ENCODE measurements at regions not wholly inside any gene's neighbourhood (a gene's known extent, or its start where the extent isn't known, plus 50 kb on each side); places are given as distances from the start of the nearest gene placed in this dataset.
A peak's percentile ranks its signal among the peaks of the same experiment; 100 is the strongest.
"Not testable (repeated sequence)": the region's sequence is repeated elsewhere in the genome, so short reads cannot be mapped to it uniquely, and the experiment has no call there.

DNA sequence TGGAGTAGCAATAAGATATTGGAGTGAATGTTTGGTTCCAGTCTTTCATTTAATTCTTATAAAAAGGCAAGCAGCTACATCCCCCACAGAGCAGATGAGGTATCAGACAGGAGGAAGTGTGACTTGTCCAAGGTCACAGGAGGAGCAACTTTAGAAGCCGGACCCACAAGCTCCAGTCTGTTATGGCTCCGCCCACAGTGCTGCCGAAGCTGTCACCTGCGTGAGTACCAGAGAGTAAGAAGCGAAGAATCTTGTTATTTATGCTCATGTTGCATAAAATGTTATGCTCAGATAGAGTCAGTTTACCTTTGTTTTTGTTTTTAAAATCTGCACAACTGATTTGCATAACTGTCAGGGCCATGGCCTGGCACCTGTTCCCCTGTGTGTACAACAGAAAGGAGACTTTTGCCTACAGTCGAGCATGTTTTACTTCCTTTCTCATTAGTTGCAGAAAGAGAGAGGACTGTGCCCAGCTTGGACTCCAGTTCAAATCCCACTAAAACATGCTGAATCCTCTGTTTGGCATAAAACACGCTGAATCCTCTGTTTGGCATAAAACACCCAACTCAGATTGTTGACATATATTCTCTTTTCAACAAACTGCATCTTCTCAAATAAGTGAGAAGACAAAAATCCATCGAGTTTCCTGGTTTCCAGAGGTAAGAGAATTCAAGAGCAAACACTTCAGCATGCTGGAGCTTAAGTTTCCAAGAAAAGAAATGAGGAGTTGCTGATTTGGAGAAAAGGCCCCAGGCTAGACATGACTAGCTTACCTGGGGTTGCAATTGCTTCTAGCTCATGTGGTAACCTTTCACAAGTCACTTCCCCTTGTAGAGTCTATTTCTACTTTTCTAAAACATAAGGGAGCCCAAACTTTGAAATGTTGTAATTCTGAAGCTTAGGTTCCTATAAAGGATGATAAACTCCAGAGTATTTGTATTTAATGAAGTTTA, 409.8 kb upstream of the ZMIZ1 start:
- no peak for DNase-seq

DNA sequence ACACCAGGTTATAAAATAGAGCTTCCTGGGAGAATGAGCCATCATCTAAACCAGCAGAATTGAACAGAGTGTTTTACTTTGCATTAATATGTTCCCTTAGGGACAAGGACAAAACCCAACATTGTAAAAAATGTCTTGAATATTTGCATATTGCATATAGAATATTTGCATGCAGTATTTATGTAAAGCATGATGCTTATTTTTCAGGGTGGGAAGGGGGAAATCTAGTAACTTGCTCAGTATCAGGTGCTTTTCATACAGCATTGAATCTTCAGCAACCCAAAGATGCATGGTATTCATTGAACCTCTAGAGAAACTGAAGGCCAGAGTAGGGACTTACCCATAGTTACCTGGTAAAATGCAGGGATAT, 409.2 kb upstream of the ZMIZ1 start:
- no peak for DNase-seq

DNA sequence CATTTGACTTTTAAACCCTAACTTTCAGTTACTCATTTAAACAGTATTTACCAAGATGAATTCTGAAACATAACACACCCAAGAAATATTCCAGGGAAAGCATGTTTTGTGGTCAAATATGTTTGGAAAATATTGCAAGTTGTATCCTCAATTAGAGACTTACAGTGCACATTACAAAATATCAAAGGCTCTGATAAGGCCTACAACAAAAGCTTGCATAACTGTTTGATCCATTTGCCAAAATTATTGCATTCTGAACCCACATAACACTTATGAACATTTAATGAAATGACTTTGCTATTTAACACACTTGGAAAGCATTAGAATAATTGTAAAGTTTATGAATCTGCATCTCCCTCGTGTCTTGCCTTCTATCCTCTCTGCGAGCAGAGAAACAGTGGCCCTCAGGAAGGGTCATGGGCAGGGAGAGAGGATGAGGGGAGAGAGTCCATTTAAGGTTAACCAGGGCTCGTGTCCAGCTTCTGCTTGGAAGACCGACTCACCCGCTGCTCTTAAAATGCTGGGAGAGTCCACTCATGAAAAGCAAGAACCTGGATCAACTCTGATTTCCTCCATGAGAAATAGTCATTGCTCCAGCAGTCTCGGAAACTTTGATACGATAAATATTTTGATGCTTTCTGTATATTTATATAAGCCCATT, 408.2 kb upstream of the ZMIZ1 start:
- no peak for DNase-seq

DNA sequence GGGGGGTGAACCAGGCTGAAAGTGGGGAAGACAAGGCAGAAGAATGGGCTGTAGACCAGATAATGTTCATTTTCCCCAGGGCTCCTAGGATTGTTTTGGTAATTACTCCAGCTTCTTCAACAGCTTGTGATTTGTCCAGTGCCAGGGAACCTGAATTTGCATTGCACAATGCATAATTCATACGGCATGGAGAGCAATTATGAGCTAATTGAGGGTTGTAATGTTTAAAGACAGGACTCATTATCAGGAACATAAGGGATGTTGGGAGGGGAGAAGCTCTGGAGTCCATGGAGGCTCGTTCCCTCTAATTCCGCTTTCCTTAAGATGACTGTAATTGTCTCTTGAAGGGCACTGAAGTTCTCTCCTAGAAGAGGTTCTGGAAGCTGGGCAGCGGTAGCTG, 405.0 kb upstream of the ZMIZ1 start:
- DNase-seq, result no peak

DNA sequence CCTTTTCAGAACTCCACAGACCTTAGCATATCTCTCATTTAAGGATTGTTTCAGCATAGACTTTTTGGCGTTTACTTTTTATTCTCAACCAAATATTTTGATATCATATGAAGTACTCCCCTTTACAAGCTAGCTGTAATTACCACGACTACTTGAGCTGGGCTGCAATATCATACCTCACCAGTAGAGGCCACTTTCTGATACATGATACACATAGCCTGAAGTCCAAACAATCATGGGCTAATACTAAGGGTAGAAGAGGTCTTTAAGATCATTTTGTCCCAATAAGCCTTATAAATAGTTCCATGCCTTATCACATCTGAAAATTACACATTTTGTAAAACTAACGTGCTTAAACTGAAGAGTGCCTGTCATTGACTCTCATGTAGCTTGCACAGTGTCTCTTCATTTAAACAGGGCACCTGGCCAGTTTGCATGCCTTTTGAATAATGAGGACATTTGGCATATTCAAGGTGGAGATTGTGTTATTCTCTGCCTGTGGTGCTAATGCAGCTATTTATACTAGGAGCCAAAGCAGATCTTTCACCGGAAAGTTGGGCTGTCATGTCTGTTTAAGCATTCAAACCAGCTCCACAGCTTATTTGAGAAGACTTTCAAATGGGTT, 403.7 kb upstream of the ZMIZ1 start:
- DNase-seq, result no peak

DNA sequence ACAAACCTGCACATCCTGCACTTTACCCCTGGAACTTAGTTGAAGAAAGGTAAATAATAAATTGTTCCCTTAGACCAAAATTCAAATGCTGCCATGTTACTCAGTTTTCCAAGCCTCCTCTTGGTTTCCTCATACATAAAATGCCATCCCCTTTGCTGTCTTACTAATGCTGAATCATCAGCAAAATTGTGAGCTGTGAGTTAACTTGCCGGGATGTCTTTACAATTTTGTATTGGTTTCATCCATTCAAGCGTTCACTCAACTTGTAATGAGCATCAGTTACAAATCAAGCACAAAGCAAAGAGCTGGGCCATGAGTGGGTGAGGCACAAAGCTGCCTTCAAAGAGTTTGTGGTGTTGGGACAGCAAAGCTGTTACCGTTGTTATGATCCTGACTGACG, 395.8 kb upstream of the ZMIZ1 start:
- no peak for DNase-seq

DNA sequence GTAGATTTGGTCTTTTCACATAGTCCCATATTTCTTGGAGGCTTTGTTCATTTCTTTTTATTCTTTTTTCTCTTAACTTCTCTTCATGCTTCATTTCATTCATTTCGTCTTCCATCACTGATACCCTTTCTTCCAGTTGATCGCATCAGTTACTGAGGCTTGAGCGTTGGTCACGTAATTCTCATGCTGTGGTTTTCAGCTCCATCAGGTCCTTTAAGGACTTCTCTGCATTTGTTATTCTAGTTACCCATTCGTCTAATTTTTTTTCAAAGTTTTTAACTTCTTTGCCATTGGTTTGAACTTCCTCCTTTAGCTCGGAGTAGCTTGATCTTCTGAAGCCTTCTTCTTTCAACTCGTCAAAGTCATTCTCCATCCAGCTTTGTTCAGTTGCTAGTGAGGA, 387.6 kb upstream of the ZMIZ1 start:
- DNase-seq, result not testable (repeated sequence)

DNA sequence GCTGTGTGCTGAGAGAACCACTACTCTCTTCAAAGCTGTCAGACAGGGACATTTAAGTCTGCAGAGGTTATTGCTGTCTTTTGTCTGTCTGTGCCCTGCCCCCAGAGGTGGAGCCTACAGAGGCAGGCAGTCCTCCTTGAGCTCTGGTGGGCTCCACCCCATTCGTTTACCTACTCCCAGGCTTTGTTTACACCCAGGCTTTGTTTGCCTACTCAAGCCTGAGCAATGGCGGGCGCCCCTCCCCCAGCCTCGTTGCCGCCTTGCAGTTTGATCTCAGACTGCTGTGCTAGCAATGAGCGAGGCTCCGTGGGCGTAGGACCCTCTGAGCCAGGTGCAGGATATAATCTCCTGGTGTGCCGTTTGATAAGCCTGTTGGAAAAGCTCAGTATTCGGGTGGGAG, 386.8 kb upstream of the ZMIZ1 start:
- DNase-seq, result not testable (repeated sequence)

DNA sequence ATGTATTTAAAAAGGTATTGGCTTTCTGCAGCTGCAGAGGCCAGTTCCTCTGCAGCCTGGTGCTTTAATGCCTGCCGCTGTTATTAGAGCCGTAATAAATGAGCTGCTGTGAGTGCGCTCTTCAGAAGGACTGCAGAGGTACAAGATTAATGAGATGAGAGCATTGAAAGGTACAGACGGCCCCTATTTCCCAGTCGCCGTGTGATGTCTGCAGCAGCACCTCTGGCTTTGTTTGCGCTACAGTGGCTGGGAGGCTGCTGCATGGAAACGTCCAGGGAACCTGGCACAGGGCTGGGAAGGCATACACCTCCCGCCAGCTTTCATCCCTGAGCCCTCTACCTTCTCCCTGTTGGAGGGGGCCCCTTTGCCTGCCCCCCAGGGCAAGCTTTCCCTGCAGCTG, 383.8 kb upstream of the ZMIZ1 start:
- DNase-seq, result no peak

DNA sequence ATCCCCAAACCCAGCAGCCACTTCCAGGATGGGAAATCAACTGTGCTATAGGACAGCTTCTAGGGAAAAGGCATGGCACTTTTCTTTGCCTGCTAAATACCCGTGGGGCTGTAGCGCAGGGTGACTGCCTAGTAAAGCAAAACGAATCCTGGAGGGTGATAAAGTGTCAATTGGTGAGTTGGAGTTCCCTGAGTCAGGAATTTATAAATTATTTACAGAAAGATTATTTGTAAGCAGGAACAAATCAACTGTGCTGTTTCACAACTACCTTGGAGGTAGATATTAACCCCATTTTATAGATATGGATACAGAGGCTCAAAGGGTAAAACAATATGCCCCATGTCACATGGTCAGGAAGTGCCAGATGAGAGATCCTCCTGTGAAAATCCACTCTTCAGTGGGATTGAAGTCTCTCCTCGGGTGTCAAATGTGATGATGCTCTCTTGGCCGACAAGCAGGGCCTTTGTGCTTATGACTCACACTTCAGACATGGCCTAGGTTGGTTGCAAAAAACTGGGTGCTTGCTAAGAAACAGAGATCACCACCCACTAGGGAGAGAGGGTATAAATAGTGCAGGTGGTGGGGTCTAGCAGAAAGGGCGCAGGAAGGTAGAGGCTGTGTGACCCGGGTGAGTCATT, 383.2 kb upstream of the ZMIZ1 start:
- DNase-seq, result no peak

DNA sequence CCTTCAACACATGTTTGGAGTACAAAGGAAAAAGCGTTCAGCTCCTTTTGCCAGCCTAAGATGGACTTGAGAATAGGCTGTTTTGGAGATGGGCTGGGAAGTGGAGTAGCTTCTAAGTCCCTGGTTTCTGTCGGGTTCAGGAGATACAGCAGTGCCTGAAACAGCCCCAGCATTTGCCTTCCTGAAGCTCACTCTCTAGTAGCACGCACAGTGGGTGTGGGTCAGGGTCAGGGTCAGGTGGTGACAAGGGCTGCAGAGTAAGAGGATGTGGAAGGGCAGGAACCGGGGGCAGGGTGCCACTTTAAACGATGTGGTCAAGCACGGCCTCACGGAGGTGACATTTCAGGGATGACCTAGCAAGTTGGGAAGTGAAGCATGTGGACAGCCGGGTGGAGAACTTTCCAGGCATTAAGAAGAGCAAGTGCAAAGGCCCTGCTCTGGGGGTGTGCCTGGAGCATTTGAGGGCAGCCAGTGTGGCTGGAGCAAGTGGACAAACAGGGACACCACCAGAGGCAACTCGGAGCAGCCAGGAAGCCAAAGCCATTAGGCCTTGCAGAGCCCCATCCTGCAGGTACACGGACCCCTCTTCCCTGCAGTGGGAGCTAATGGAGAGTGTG, 382.2 kb upstream of the ZMIZ1 start:
- no peak for DNase-seq

DNA sequence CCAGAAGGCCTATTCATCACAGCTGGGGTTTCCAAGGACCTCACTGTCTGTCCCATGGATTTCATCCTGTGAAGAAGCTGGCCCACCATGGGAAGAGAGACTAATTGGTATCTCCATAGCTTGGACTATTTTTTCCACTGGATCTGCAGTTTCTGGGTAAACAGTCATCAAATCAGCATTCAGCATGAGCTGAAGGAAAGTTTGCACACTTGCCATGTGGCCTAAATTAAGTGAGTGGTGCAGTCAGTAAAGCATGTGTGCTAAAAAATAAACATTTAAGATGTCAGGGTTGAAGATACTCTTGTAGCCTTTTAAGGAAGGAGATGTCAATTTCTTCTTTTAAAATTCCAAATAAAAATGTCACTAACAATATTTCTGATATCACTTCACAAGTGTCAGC, 381.1 kb upstream of the ZMIZ1 start:
- DNase-seq, result no peak

DNA sequence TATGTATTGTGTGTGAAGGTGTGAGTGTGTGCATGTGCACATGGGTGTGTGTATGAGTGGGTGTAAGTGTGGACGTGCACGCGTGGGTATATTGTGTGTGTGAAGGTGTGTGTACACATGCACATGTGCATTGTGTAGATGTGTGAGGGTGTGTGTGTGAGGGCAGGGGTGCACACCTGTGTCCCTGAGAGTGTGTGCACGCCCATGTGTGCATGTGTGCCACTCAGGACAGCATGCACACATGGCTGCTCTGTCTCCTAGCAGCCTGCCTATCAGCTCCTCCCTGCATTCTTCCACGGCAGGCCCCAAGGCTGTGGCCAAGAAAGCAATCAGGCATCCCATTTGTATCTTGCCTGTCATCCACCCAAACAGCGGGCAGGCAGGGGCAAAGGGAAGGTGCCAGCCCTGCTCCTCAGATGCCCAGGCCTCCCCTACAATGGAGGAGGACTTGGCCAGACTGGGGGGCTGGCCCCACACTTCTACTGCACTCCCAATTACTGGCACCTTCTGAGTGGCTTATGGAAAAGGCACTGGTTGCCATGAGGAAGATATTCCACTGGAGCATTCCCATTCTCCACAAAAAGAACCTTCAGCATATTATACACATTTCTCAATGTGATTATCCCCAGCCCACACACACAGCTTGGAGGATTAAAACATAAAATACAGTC, 380.4 kb upstream of the ZMIZ1 start:
- DNase-seq, result no peak

DNA sequence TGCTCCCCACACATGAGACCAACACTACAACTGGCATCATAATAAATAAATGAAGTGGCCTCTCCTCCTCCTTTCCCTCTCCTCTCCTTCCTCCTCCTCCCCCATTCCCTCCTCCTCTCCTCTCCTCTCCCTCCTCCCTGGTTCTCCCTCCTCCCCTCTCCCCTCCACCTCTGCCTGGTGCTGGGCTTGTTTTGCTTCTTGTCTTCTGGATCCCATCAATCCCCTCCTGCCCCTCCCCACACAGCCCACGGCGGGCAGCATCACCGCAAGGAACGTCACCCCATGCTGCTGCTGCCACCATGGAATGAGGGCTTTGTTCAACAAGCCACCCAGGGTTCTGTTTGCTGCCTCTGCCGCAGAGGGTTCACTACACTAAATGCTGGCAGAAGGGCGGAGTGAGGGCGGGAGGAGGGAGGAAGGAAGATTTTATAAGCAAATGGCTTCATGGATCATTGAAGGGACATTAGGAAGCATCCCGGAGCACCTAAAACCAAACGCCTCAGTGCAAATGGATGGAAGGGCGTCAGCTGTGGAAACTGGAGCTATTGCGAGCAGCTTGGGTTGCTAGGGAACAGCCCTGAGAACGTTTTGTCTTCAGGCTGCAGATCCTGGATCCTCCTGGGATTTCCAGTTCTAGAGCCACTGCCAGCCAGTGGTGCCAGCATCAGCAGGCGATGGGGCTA, 379.7 kb upstream of the ZMIZ1 start:
- DNase-seq, result peak; percentile 76

DNA sequence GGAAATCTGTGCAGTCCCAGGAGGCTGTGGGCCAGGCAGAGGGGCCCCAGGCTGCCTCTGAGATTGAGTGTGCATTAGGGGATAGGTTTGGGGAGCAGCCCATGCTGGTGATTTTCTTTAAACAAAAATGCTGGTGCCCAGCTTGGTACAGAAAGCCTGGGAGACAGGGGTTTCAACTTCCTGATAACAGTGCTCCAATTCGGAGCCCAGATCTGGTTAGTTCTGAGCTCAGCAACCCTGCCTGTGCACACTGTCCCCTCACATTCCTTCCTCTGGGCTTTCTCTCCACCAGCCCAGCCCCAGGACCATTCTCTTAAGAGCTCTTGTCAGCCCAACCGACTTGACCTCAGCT, 379.2 kb upstream of the ZMIZ1 start:
- no peak for DNase-seq

DNA sequence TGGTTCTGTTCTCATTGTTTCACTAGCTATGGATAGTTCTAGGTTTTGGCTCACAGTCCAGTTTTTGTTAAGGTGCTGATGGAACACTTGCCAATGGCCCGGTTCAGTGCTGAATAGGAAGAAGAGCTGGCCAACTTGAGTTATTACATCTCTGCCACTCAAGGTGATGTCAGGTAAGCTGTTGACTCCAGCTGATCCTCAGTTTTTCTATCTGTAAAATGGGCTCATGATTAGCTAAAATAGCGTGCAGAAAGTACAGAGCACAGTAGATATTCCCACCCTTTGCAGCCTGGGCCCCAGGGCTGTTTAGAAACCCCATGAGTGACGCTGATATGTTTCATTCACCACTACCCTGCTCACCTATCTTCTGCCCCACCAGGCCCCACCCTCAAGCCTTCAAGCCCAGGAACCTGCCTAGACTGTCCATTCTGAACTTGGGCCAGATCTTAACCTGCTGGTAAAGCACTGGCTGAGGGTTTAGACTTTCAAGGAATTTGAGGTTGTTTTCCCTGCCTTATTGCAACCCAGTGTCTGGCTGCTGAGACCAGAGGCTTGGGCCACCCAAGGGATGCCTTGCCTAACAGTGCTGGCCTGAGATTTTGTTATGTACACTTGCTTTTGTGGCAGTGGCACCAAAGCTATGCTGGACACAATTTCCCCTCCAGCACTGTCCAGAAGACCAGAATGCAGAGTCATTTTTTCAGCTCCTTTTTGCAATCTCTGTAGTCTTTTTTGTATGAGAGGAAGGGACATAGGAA, 378.2 kb upstream of the ZMIZ1 start:
- no peak for DNase-seq

DNA sequence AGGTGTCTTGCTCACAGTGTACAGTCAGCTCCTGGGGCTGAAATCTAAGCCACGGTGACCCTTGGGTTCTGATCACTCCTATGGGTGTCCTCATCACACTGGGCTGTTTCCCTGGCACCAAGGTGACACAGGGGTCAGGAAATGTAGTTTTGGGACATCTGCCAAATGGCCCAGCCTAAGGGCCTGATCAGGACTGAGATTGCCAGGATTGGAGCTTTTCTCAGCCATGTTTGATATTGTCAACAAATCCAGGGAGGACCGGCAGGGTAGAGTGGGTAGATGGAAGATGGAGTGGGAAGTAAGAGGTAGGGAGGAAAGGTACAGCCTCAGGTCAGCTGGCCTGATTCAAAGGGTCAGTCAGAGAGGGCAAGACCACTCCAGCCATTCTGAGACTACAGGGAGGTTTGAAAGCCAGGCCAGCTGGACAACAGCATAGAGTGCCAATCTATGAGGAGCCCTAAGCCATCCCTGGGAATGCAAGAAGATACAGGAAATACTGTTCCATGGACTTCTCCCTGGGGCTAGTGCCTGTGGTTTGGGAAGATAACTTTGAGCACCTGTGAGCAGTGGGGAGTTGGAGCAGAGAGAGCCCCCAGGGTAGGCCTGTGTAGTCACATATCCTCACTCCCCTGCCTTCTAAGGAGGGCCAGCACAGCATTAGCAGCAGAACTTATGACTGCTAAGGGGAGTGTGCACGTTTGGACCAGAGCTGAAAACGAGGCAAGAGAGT, 377.3 kb upstream of the ZMIZ1 start:
- no peak for DNase-seq

DNA sequence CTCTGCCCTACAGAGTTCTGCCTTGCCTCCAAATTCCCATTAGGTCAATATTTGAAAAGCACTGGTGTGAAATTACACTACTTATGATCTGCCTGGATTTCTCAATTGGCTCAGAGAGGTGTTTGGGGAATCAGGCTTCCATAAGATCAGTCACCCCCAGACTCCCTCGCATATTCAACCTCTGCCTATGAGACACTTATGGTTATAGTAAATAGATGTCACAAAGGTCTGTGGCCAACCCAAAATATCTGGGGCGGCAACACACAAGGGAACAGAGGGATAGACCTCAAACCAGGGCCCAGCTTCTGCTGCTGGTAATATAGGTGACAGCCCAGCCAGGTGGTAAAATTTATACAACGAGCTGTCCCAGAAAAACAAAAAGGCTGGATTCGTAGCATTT, 376.7 kb upstream of the ZMIZ1 start:
- DNase-seq, result no peak

DNA sequence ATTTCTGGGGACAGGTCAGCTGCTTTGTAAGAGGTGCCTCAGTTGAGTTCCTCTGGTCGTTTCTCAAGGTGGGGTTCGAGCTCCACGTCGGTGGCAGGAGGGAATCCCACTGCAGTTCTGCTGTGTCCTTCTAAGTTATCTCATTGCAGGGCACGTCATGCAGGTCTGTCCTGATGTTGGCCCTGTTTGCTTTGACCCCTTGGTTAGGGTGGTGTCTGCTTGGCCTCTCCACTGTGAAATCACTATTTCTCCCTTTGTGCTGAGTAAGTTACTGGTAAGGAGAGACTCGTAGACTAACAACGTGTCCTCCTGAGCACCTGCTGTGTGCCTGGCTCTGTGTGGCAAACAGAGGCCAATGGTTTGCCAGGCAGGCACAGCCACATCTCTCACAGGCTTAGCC, 372.9 kb upstream of the ZMIZ1 start:
- DNase-seq, result no peak

DNA sequence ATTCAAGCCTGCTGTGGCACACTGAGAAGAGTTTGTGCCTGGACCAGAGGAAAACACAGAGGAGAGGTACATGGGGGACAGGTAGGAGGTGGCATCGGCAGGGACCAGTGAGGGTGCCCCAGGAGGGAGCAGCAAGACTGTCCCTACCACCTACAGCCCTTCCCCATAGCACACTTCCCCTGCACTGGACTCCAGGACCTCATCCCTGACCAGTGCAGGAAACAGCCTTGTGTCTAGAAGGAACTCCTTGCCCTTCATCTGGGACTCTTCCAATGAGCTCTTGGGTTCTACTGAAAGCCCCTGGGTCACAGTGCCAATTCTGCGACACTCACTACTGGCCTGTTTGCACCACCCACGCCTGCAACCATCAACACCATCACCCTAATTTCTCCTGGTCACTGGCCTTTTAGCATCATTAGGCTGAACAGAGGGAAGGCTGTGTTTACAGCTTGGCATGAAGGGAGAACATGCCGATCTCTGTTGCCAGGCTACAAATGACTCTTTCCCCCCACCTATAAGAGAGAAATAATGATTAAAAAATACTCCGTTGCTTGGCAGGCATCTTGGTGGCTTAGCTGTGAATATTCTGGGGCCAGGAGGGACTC, 371.9 kb upstream of the ZMIZ1 start:
- no peak for DNase-seq

All from right hindlimb (tissue), 1 donor.